ENCODE measurements at regions not wholly inside any gene's neighbourhood (a gene's known extent, or its start where the extent isn't known, plus 50 kb on each side); places are given as distances from the start of the nearest gene placed in this dataset.

- H3K4me3 ChIP-seq (ENCODE audit: low read depth, low read length) = no peak overlapping the region
- H3K27ac ChIP-seq (ENCODE audit: low read depth, low read length) = no peak overlapping the region
Measured at GRCh38 chr4:154946113-154946512, 165.0 kb downstream of the RBM46 start.

GRCh38 chr4:154953691-154954090, 172.6 kb downstream of the RBM46 start:
- peaks cover 4% of the 10 kb centered on the region for H3K4me1 ChIP-seq (ENCODE audit: control insufficient read depth, insufficient read depth, low read length, unreplicated experiment)
- H3K27ac ChIP-seq (ENCODE audit: low read depth, low read length) = no peak overlapping the region
- H3K4me3 ChIP-seq (ENCODE audit: low read depth, low read length) = no peak overlapping the region
- H3K27me3 ChIP-seq (ENCODE audit: insufficient read depth, low read length) = no peaks in the 10 kb centered on the region
- no peaks in the 10 kb centered on the region for H3K79me2 ChIP-seq (ENCODE audit: control insufficient read depth, insufficient read depth, low read length, unreplicated experiment)
- no peaks in the 10 kb centered on the region for H3K36me3 ChIP-seq (ENCODE audit: insufficient read depth, low read length)
- no peak overlapping the region for H2AFZ ChIP-seq (ENCODE audit: low read length, unreplicated experiment)

More at GRCh38 chr4:154946113-154946512, 165.0 kb downstream of the RBM46 start:
- H2AFZ ChIP-seq (ENCODE audit: low read length, unreplicated experiment) = no peak overlapping the region
- no peaks in the 10 kb centered on the region for H3K79me2 ChIP-seq (ENCODE audit: control insufficient read depth, insufficient read depth, low read length, unreplicated experiment)
- no peaks in the 10 kb centered on the region for H3K36me3 ChIP-seq (ENCODE audit: insufficient read depth, low read length)
- H3K4me1 ChIP-seq (ENCODE audit: control insufficient read depth, insufficient read depth, low read length, unreplicated experiment) = no peaks in the 10 kb centered on the region
- no peaks in the 10 kb centered on the region for H3K27me3 ChIP-seq (ENCODE audit: insufficient read depth, low read length)

GRCh38 chr4:154954117-154954516, 173.0 kb downstream of the RBM46 start:
- Histone ChIP-seq H3K27me3 (ENCODE audit: insufficient read depth, low read length) (no peaks in the 10 kb centered on the region), H3K79me2 (ENCODE audit: control insufficient read depth, insufficient read depth, low read length, unreplicated experiment) (no peaks in the 10 kb centered on the region), H3K27ac (ENCODE audit: low read depth, low read length) (no peak overlapping the region), H2AFZ (ENCODE audit: low read length, unreplicated experiment) (no peak overlapping the region), H3K4me1 (ENCODE audit: control insufficient read depth, insufficient read depth, low read length, unreplicated experiment) (peaks cover 9% of the 10 kb centered on the region), H3K4me3 (ENCODE audit: low read depth, low read length) (no peak overlapping the region), H3K36me3 (ENCODE audit: insufficient read depth, low read length) (no peaks in the 10 kb centered on the region)

- no peak overlapping the region for H2AFZ ChIP-seq (ENCODE audit: low read length, unreplicated experiment)
- no peaks in the 10 kb centered on the region for H3K27me3 ChIP-seq (ENCODE audit: insufficient read depth, low read length)
Measured at GRCh38 chr4:154958121-154958520, 177.0 kb downstream of the RBM46 start.

GRCh38 chr4:154958621-154959358, 177.7 kb downstream of the RBM46 start:
- H3K27me3 ChIP-seq (ENCODE audit: insufficient read depth, low read length) = no peaks in the 10 kb centered on the region
- no peak overlapping the region for H3K27ac ChIP-seq (ENCODE audit: low read depth, low read length)
- peaks cover 10% of the 10 kb centered on the region for H3K4me1 ChIP-seq (ENCODE audit: control insufficient read depth, insufficient read depth, low read length, unreplicated experiment)

More at GRCh38 chr4:154958121-154958520, 177.0 kb downstream of the RBM46 start:
- H3K36me3 ChIP-seq (ENCODE audit: insufficient read depth, low read length) = no peaks in the 10 kb centered on the region
- H3K27ac ChIP-seq (ENCODE audit: low read depth, low read length) = no peak overlapping the region
- H3K4me3 ChIP-seq (ENCODE audit: low read depth, low read length) = no peak overlapping the region
- H3K79me2 ChIP-seq (ENCODE audit: control insufficient read depth, insufficient read depth, low read length, unreplicated experiment) = no peaks in the 10 kb centered on the region
- H3K4me1 ChIP-seq (ENCODE audit: control insufficient read depth, insufficient read depth, low read length, unreplicated experiment) = peaks cover 10% of the 10 kb centered on the region

GRCh38 chr4:154959756-154960155, 178.7 kb downstream of the RBM46 start:
- Histone ChIP-seq H3K79me2 (ENCODE audit: control insufficient read depth, insufficient read depth, low read length, unreplicated experiment) (no peaks in the 10 kb centered on the region), H3K4me3 (ENCODE audit: low read depth, low read length) (no peak overlapping the region), H3K27ac (ENCODE audit: low read depth, low read length) (no peak overlapping the region), H3K36me3 (ENCODE audit: insufficient read depth, low read length) (no peaks in the 10 kb centered on the region), H3K4me1 (ENCODE audit: control insufficient read depth, insufficient read depth, low read length, unreplicated experiment) (peaks cover 10% of the 10 kb centered on the region), H2AFZ (ENCODE audit: low read length, unreplicated experiment) (no peak overlapping the region), H3K27me3 (ENCODE audit: insufficient read depth, low read length) (no peaks in the 10 kb centered on the region)

More at GRCh38 chr4:154958621-154959358, 177.7 kb downstream of the RBM46 start:
- no peak overlapping the region for H3K4me3 ChIP-seq (ENCODE audit: low read depth, low read length)
- peak overlapping the region; percentile 13 for H2AFZ ChIP-seq (ENCODE audit: low read length, unreplicated experiment)
- H3K79me2 ChIP-seq (ENCODE audit: control insufficient read depth, insufficient read depth, low read length, unreplicated experiment) = no peaks in the 10 kb centered on the region
- H3K36me3 ChIP-seq (ENCODE audit: insufficient read depth, low read length) = no peaks in the 10 kb centered on the region

GRCh38 chr4:154960476-154960875, 179.4 kb downstream of the RBM46 start:
- Histone ChIP-seq H3K27ac (ENCODE audit: low read depth, low read length) (no peak overlapping the region), H3K4me1 (ENCODE audit: control insufficient read depth, insufficient read depth, low read length, unreplicated experiment) (peaks cover 10% of the 10 kb centered on the region), H3K4me3 (ENCODE audit: low read depth, low read length) (no peak overlapping the region)

GRCh38 chr4:154961263-154961662, 180.2 kb downstream of the RBM46 start:
- Histone ChIP-seq H3K4me3 (ENCODE audit: low read depth, low read length) (no peak overlapping the region), H3K27me3 (ENCODE audit: insufficient read depth, low read length) (no peaks in the 10 kb centered on the region), H2AFZ (ENCODE audit: low read length, unreplicated experiment) (no peak overlapping the region), H3K36me3 (ENCODE audit: insufficient read depth, low read length) (no peaks in the 10 kb centered on the region), H3K4me1 (ENCODE audit: control insufficient read depth, insufficient read depth, low read length, unreplicated experiment) (peaks cover 10% of the 10 kb centered on the region), H3K27ac (ENCODE audit: low read depth, low read length) (no peak overlapping the region), H3K79me2 (ENCODE audit: control insufficient read depth, insufficient read depth, low read length, unreplicated experiment) (no peaks in the 10 kb centered on the region)

More at GRCh38 chr4:154960476-154960875, 179.4 kb downstream of the RBM46 start:
- Histone ChIP-seq H2AFZ (ENCODE audit: low read length, unreplicated experiment) (no peak overlapping the region), H3K79me2 (ENCODE audit: control insufficient read depth, insufficient read depth, low read length, unreplicated experiment) (no peaks in the 10 kb centered on the region), H3K27me3 (ENCODE audit: insufficient read depth, low read length) (no peaks in the 10 kb centered on the region), H3K36me3 (ENCODE audit: insufficient read depth, low read length) (no peaks in the 10 kb centered on the region)

- H3K27me3 ChIP-seq (ENCODE audit: insufficient read depth, low read length) = no peaks in the 10 kb centered on the region
- H3K4me3 ChIP-seq (ENCODE audit: low read depth, low read length) = no peak overlapping the region
- H2AFZ ChIP-seq (ENCODE audit: low read length, unreplicated experiment) = peak overlapping the region; percentile 15
- peaks cover 6% of the 10 kb centered on the region for H3K4me1 ChIP-seq (ENCODE audit: control insufficient read depth, insufficient read depth, low read length, unreplicated experiment)
- H3K36me3 ChIP-seq (ENCODE audit: insufficient read depth, low read length) = no peaks in the 10 kb centered on the region
- no peaks in the 10 kb centered on the region for H3K79me2 ChIP-seq (ENCODE audit: control insufficient read depth, insufficient read depth, low read length, unreplicated experiment)
- H3K27ac ChIP-seq (ENCODE audit: low read depth, low read length) = 0 out of 2 replicates have a peak overlapping the region, but pooled peaks have one; percentile 7
Measured at GRCh38 chr4:154973244-154974035, 192.4 kb downstream of the RBM46 start.

GRCh38 chr4:154977228-154977627, 196.2 kb downstream of the RBM46 start:
- H2AFZ ChIP-seq (ENCODE audit: low read length, unreplicated experiment) = no peak overlapping the region
- no peak overlapping the region for H3K27ac ChIP-seq (ENCODE audit: low read depth, low read length)
- H3K36me3 ChIP-seq (ENCODE audit: insufficient read depth, low read length) = no peaks in the 10 kb centered on the region
- peaks cover 6% of the 10 kb centered on the region for H3K4me1 ChIP-seq (ENCODE audit: control insufficient read depth, insufficient read depth, low read length, unreplicated experiment)
- H3K4me3 ChIP-seq (ENCODE audit: low read depth, low read length) = no peak overlapping the region
- H3K27me3 ChIP-seq (ENCODE audit: insufficient read depth, low read length) = no peaks in the 10 kb centered on the region
- H3K79me2 ChIP-seq (ENCODE audit: control insufficient read depth, insufficient read depth, low read length, unreplicated experiment) = no peaks in the 10 kb centered on the region

Data from ACC112 (cell line).